Loucy (cell line): ENCODE measurements at regions not wholly inside any gene's neighbourhood (a gene's known extent, or its start where the extent isn't known, plus 50 kb on each side); places are given as distances from the start of the nearest gene placed in this dataset.

Experiments used
- CTCF ChIP-seq: fragments of 200-600 bp; sonication (generic); conservative IDR thresholded peaks from 2 replicates; pipeline ENCODE4 v1.5.1; 2014; ENCODE audit warnings: mild to moderate bottlenecking, antibody characterized with exemption, low read length
- EZH2phosphoT487 ChIP-seq: fragments of 200-600 bp; IDR thresholded peaks from 2 replicates; pipeline ENCODE4 v1.6.1; 2018; ENCODE audit warnings: antibody characterized with exemption, mild to moderate bottlenecking, moderate library complexity, borderline replicate concordance

- no peak for TF ChIP-seq CTCF
- no peak for TF ChIP-seq EZH2phosphoT487
Measured at GRCh38 chr11:30092518-30092917, 75.7 kb upstream of the KCNA4 start.
